ACC112 (cell line): ENCODE measurements at regions not wholly inside any gene's neighbourhood (a gene's known extent, or its start where the extent isn't known, plus 50 kb on each side); places are given as distances from the start of the nearest gene placed in this dataset.

Experiments
- H2AFZ ChIP-seq: fragments of 200-600 bp; sonication (generic); one replicate; pipeline ENCODE4 v1.6.0; 2017; ENCODE audit warnings: antibody characterized with exemption, low read length; ENCODE audit not compliant: unreplicated experiment
- H3K27ac ChIP-seq: fragments of 200-600 bp; sonication (generic); 2 replicates; pipeline ENCODE4 v1.5.1; 2014; ENCODE audit warnings: low read depth, mild to moderate bottlenecking, antibody characterized with exemption, low read length, moderate library complexity
- H3K27me3 ChIP-seq: fragments of 200-600 bp; sonication (generic); 2 replicates; pipeline ENCODE4 v1.6.1; 2014; ENCODE audit warnings: mild to moderate bottlenecking, antibody characterized with exemption, low read length, moderate library complexity, mixed read lengths; ENCODE audit not compliant: insufficient read depth
- H3K36me3 ChIP-seq: fragments of 200-600 bp; sonication (generic); 2 replicates; pipeline ENCODE4 v1.6.1; 2016; ENCODE audit warnings: mild to moderate bottlenecking, antibody characterized with exemption, low read length, moderate library complexity, mixed read lengths; ENCODE audit not compliant: insufficient read depth
- H3K4me1 ChIP-seq: fragments of 200-600 bp; sonication (generic); one replicate; pipeline ENCODE4 v1.6.1; 2016; ENCODE audit warnings: low read length, mixed read lengths; ENCODE audit not compliant: insufficient read depth, unreplicated experiment, control insufficient read depth
- H3K4me3 ChIP-seq: fragments of 200-600 bp; sonication (generic); 2 replicates; pipeline ENCODE4 v1.5.1; 2014; ENCODE audit warnings: mild to moderate bottlenecking, low read depth, low read length
- H3K79me2 ChIP-seq: fragments of 200-600 bp; sonication (generic); one replicate; pipeline ENCODE4 v1.6.0; 2016; ENCODE audit warnings: low read length; ENCODE audit not compliant: control insufficient read depth, unreplicated experiment, insufficient read depth

GRCh38 chr4:36492590-36492989 is 211.2 kb downstream of the DTHD1 start:
- H2AFZ ChIP-seq, result no peak overlapping the region
- no peaks in the 10 kb centered on the region for H3K79me2 ChIP-seq
- H3K36me3 ChIP-seq, result no peaks in the 10 kb centered on the region
- no peaks in the 10 kb centered on the region for H3K4me1 ChIP-seq
- H3K27ac ChIP-seq, result no peak overlapping the region
- no peak overlapping the region for H3K4me3 ChIP-seq
- H3K27me3 ChIP-seq, result no peaks in the 10 kb centered on the region

- H3K27me3 ChIP-seq, result no peaks in the 10 kb centered on the region
- no peak overlapping the region for H3K4me3 ChIP-seq
- H3K4me1 ChIP-seq, result no peaks in the 10 kb centered on the region
- no peak overlapping the region for H2AFZ ChIP-seq
- H3K79me2 ChIP-seq, result no peaks in the 10 kb centered on the region
- no peaks in the 10 kb centered on the region for H3K36me3 ChIP-seq
- H3K27ac ChIP-seq, result no peak overlapping the region
Measured at GRCh38 chr4:36493251-36493650, 211.8 kb downstream of the DTHD1 start.

GRCh38 chr4:36494016-36494415 is 212.6 kb downstream of the DTHD1 start:
- H3K4me1 ChIP-seq, result no peaks in the 10 kb centered on the region
- no peaks in the 10 kb centered on the region for H3K79me2 ChIP-seq
- H3K4me3 ChIP-seq, result no peak overlapping the region
- H3K27me3 ChIP-seq, result no peaks in the 10 kb centered on the region
- H3K36me3 ChIP-seq, result no peaks in the 10 kb centered on the region
- H2AFZ ChIP-seq, result no peak overlapping the region
- H3K27ac ChIP-seq, result no peak overlapping the region

GRCh38 chr4:36494747-36495146 is 213.3 kb downstream of the DTHD1 start:
- Histone ChIP-seq H3K36me3 (no peaks in the 10 kb centered on the region), H3K4me1 (no peaks in the 10 kb centered on the region), H2AFZ (no peak overlapping the region), H3K79me2 (no peaks in the 10 kb centered on the region), H3K4me3 (no peak overlapping the region), H3K27me3 (no peaks in the 10 kb centered on the region), H3K27ac (no peak overlapping the region)

- Histone ChIP-seq H3K79me2 (no peaks in the 10 kb centered on the region), H3K27ac (no peak overlapping the region), H3K4me3 (no peak overlapping the region), H3K27me3 (no peaks in the 10 kb centered on the region), H2AFZ (no peak overlapping the region), H3K36me3 (no peaks in the 10 kb centered on the region), H3K4me1 (no peaks in the 10 kb centered on the region)
Measured at GRCh38 chr4:36502350-36502749, 220.9 kb downstream of the DTHD1 start.

- Histone ChIP-seq H3K27me3 (no peaks in the 10 kb centered on the region), H3K4me3 (no peak overlapping the region), H3K4me1 (no peaks in the 10 kb centered on the region), H3K79me2 (no peaks in the 10 kb centered on the region), H2AFZ (no peak overlapping the region), H3K36me3 (no peaks in the 10 kb centered on the region), H3K27ac (no peak overlapping the region)
Measured at GRCh38 chr4:36508394-36508793, 227.0 kb downstream of the DTHD1 start.

- Histone ChIP-seq H3K27me3 (no peaks in the 10 kb centered on the region), H3K79me2 (no peaks in the 10 kb centered on the region), H2AFZ (no peak overlapping the region), H3K36me3 (no peaks in the 10 kb centered on the region), H3K4me3 (no peak overlapping the region), H3K27ac (no peak overlapping the region), H3K4me1 (no peaks in the 10 kb centered on the region)
Measured at GRCh38 chr4:36509845-36510244, 228.4 kb downstream of the DTHD1 start.

GRCh38 chr4:36511785-36512184 is 230.4 kb downstream of the DTHD1 start:
- Histone ChIP-seq H3K36me3 (no peaks in the 10 kb centered on the region), H3K4me1 (no peaks in the 10 kb centered on the region), H3K27ac (no peak overlapping the region), H3K79me2 (no peaks in the 10 kb centered on the region), H2AFZ (no peak overlapping the region), H3K4me3 (no peak overlapping the region), H3K27me3 (no peaks in the 10 kb centered on the region)

- no peaks in the 10 kb centered on the region for H3K79me2 ChIP-seq
Measured at GRCh38 chr4:36516522-36517095, 235.2 kb downstream of the DTHD1 start.

GRCh38 chr4:36523182-36523581 is 241.8 kb downstream of the DTHD1 start:
- Histone ChIP-seq H3K4me3 (no peak overlapping the region), H3K27ac (no peak overlapping the region), H3K36me3 (no peaks in the 10 kb centered on the region), H2AFZ (no peak overlapping the region), H3K79me2 (no peaks in the 10 kb centered on the region), H3K4me1 (no peaks in the 10 kb centered on the region), H3K27me3 (no peaks in the 10 kb centered on the region)

More at GRCh38 chr4:36516522-36517095, 235.2 kb downstream of the DTHD1 start:
- Histone ChIP-seq H3K27me3 (no peaks in the 10 kb centered on the region), H3K27ac (no peak overlapping the region), H3K4me1 (no peaks in the 10 kb centered on the region), H3K4me3 (no peak overlapping the region), H3K36me3 (no peaks in the 10 kb centered on the region), H2AFZ (no peak overlapping the region)

- Histone ChIP-seq H3K36me3 (no peaks in the 10 kb centered on the region), H3K4me3 (no peak overlapping the region), H2AFZ (no peak overlapping the region), H3K27me3 (no peaks in the 10 kb centered on the region), H3K4me1 (no peaks in the 10 kb centered on the region), H3K27ac (no peak overlapping the region), H3K79me2 (no peaks in the 10 kb centered on the region)
Measured at GRCh38 chr4:36532670-36533379, 251.4 kb downstream of the DTHD1 start.
